ENCODE measurements at regions not wholly inside any gene's neighbourhood (a gene's known extent, or its start where the extent isn't known, plus 50 kb on each side); places are given as distances from the start of the nearest gene placed in this dataset.

DNA sequence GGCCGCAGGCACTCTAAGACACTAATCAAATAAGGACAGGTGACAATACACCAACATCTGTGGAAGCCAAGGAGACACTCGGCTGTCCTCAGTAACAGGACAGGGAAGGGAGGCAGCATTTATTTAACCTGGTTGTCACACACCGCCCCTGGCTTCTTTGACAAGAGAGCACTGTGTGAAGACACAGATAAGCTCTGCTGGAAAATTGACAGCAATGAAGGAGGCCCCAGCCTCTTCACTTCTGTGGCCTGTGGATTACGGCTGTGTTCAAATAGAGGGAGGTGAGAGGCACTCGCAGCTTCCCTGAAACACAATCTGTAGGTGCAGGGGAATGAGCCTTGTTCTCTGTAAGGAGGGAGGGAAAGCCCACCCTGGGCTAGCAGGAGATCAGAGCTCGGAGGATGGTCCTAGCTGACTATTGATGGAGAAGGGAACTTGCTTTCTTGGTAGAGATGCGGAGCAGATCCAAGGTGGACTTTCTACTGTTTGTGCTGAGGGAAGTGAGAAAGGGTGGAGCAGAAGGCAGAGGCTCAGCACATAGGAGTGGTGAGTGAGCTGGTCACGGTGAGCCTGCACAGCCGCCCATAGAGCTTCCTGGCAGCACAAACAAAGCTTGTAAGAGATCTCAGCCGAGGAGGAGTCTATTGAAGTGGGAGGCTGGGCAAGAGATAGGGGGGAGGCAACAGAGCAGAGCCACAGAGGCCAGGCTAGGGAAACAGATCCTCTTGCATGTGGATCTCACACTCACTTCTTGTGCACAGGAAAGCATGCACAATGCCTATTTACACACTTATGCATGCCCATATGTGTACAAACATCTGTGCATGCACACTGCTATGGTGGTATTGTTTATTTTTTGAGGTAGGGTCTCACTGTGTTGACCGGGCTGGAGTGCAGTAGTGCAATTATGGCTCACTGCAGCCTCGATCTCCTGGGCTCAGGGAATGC, 114.6 kb upstream of the THY1 start:
- Mint-ChIP-seq H3K27me3 (peaks cover 15% of the 10 kb centered on the region), H3K36me3 (ENCODE audit: low read depth) (no peaks in the 10 kb centered on the region), H3K4me1 (no peaks in the 10 kb centered on the region), H3K4me3 (no peak overlapping the region), H3K27ac (no peak overlapping the region), H3K9me3 (no peaks in the 10 kb centered on the region)
- no peak for DNase-seq
- CTCF ChIA-PET, result interaction anchor here (1.1 to 1.3 kb wide), 2 partner anchors 57 to 74 kb away, joined by 3 read pairs; no protein-coding TSS in a partner anchor
- POLR2A ChIA-PET, result no interaction called here

DNA sequence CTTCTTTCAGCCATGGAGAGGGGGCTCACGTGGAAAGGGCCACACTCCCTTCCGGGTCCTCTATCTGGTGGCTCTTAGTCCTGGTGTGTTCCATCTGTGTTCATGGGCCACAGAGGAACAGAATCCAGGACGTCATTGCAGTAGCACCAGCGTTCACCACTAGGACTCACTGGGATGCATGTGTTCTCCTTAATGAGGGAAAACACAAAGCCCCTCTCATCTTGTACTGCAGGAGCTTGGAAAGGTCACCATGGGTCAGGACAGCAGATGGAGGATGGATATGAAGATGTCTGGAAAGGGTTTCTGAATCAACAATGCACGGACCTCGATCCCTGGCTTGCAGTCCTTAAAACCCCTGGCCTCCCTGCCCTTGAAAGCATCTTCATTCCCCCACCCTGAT, 113.8 kb upstream of the THY1 start:
- CTCF ChIA-PET, result interaction anchor here (1.1 to 1.3 kb wide), 2 partner anchors 73 to 180 kb away, joined by 3 read pairs; no protein-coding TSS in a partner anchor
- Mint-ChIP-seq H3K4me3 (no peak overlapping the region), H3K9me3 (no peaks in the 10 kb centered on the region), H3K36me3 (ENCODE audit: low read depth) (no peaks in the 10 kb centered on the region), H3K27ac (no peak overlapping the region), H3K4me1 (no peaks in the 10 kb centered on the region), H3K27me3 (peaks cover 15% of the 10 kb centered on the region)
- DNase-seq, result no peak
- POLR2A ChIA-PET, result no interaction called here

GRCh38 chr11:119533921-119534736, 111.2 kb upstream of the THY1 start:
- Mint-ChIP-seq H3K36me3 (ENCODE audit: low read depth) (no peaks in the 10 kb centered on the region), H3K27ac (no peak overlapping the region), H3K4me3 (no peak overlapping the region), H3K9me3 (no peaks in the 10 kb centered on the region), H3K4me1 (no peaks in the 10 kb centered on the region), H3K27me3 (peaks cover 13% of the 10 kb centered on the region)
- peak; percentile 48 for DNase-seq
- ChIA-PET POLR2A (no interaction called here), CTCF (interaction anchor here (0.7 to 1.2 kb wide), 8 partner anchors 8 to 56 kb away, joined by 3 to 9 read pairs (median 3); no protein-coding TSS in a partner anchor)

DNA sequence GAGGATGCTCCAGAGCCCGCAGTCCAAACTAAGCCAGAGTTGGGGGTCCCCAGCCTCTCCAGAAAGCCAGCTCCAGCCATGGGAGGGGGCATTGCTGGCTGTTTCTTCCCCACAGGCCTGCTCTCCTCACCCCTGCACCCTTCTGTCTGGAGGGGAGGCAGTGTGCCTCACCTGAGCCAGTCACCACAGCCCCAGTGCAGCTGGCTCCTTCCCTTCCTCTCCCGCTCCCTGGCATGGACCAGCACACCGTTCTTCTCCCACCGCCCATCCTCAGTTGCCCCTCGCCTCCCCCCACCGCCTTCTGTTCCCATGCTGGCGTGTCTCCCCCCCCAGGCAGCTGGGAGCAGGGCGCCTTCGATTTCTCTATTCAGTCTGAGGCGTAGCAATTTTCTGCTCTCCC, 110.5 kb upstream of the THY1 start:
- Mint-ChIP-seq H3K36me3 (ENCODE audit: low read depth) (no peaks in the 10 kb centered on the region), H3K9me3 (no peaks in the 10 kb centered on the region), H3K4me3 (no peak overlapping the region), H3K27me3 (peaks cover 13% of the 10 kb centered on the region), H3K4me1 (no peaks in the 10 kb centered on the region), H3K27ac (no peak overlapping the region)
- no peak for DNase-seq
- CTCF ChIA-PET, result interaction anchor here (0.9 to 1.2 kb wide), 3 partner anchors 21 to 55 kb away, joined by 3 to 9 read pairs (median 4); no protein-coding TSS in a partner anchor
- POLR2A ChIA-PET, result no interaction called here

DNA sequence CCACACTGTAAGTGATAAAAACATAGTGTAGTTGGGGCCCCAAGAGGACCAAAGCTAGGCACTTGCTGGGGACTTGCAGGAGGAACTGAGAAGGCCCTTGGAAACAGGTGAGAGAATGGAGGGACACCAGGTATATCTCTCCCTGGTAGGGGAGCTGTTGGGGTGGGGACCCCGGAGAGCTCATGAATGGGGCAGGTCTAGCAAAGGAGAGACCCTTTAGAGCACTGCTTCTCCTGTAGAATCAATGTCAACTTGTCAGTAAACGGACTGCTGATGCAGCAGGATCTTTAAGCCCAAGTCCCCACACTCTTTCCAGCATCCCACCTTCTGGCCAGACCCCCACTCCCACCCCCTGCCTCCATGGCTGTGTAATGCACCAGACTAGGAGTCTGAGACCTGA, 109.6 kb upstream of the THY1 start:
- CTCF ChIA-PET, result no interaction called here
- no peak overlapping the region for H3K4me3 Mint-ChIP-seq
- peaks cover 14% of the 10 kb centered on the region for H3K27me3 Mint-ChIP-seq
- H3K9me3 Mint-ChIP-seq, result no peaks in the 10 kb centered on the region
- DNase-seq, result no peak
- POLR2A ChIA-PET, result no interaction called here
- no peak overlapping the region for H3K27ac Mint-ChIP-seq
- H3K4me1 Mint-ChIP-seq, result no peaks in the 10 kb centered on the region
- H3K36me3 Mint-ChIP-seq (ENCODE audit: low read depth), result no peaks in the 10 kb centered on the region

GRCh38 chr11:119531623-119532022, 108.7 kb upstream of the THY1 start:
- Mint-ChIP-seq H3K4me3 (no peak overlapping the region), H3K27ac (no peak overlapping the region), H3K27me3 (peaks cover 15% of the 10 kb centered on the region), H3K9me3 (no peaks in the 10 kb centered on the region), H3K4me1 (no peaks in the 10 kb centered on the region), H3K36me3 (ENCODE audit: low read depth) (no peaks in the 10 kb centered on the region)
- POLR2A ChIA-PET, result no interaction called here
- CTCF ChIA-PET, result no interaction called here
- DNase-seq, result no peak

GRCh38 chr11:119531056-119531455, 108.1 kb upstream of the THY1 start:
- Mint-ChIP-seq H3K4me1 (no peaks in the 10 kb centered on the region), H3K27me3 (peaks cover 15% of the 10 kb centered on the region), H3K9me3 (no peaks in the 10 kb centered on the region), H3K36me3 (ENCODE audit: low read depth) (no peaks in the 10 kb centered on the region), H3K4me3 (no peak overlapping the region), H3K27ac (no peak overlapping the region)
- ChIA-PET CTCF (no interaction called here), POLR2A (no interaction called here)
- DNase-seq, result no peak

GRCh38 chr11:119530509-119530908, 107.5 kb upstream of the THY1 start:
- no peaks in the 10 kb centered on the region for H3K4me1 Mint-ChIP-seq
- H3K36me3 Mint-ChIP-seq (ENCODE audit: low read depth), result no peaks in the 10 kb centered on the region
- peaks cover 14% of the 10 kb centered on the region for H3K27me3 Mint-ChIP-seq
- no peak overlapping the region for H3K27ac Mint-ChIP-seq
- no peak for DNase-seq
- ChIA-PET POLR2A (no interaction called here), CTCF (no interaction called here)
- no peaks in the 10 kb centered on the region for H3K9me3 Mint-ChIP-seq
- no peak overlapping the region for H3K4me3 Mint-ChIP-seq

DNA sequence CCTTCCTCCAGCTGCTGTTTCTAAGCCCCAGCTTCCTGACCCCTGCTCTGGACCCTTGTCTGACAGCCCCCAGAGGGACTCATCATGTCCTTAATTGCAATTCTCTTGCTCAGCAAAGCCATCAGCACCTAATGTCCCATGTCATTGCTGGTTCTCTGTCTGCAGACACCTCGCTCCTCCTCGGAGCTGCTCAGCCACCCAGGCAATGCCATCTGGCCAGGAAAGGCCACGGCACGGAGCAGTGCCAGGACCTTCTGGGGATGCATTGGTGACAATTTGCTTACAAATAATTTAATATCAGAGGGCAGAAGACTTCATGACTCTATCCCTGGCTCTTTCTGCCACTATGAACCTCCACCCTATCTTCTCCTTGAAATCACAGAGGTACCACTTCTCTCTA, 107.0 kb upstream of the THY1 start:
- H3K27me3 Mint-ChIP-seq, result peaks cover 12% of the 10 kb centered on the region
- ChIA-PET POLR2A (no interaction called here), CTCF (no interaction called here)
- no peaks in the 10 kb centered on the region for H3K9me3 Mint-ChIP-seq
- no peak overlapping the region for H3K4me3 Mint-ChIP-seq
- H3K4me1 Mint-ChIP-seq, result no peaks in the 10 kb centered on the region
- no peak overlapping the region for H3K27ac Mint-ChIP-seq
- no peaks in the 10 kb centered on the region for H3K36me3 Mint-ChIP-seq (ENCODE audit: low read depth)
- no peak for DNase-seq

DNA sequence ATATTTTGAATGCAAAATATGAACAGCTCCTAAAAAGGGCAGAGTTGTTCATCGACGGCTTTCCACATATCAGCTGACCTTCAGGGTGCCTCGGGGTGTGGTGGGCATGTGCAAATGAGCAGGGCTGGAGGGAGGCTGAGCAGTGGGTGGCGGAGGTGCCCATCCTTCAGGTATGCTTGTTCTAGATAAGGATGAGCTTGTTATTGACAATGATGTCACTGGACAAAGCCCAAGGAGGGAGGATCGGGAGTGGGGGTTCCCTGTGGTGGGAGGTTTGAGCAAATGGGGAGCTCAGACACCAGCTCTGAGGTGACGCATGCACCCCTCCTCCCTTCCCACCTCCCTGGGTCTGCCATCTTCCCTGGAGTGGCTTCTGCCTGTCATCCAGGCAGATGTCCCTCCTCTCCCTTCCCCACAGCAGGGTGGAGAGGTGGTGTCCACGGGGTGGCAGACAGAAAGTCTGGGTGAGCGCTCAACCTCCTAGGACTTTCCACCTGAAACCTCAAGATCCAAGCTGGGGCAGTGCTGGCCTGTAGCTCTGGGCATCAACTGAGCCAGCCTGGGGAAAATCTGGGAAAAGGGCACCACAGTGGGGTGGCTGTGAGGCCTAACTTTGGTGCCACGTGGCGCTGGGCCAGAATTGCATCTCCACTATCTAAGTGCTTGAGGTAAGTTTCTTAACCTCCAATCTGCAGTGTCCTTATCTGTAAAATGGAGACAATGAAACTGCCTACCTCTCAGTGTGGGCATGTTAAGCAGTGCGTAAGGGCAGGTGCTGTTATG, 106.3 kb upstream of the THY1 start:
- POLR2A ChIA-PET, result no interaction called here
- H3K27ac Mint-ChIP-seq, result no peak overlapping the region
- H3K36me3 Mint-ChIP-seq (ENCODE audit: low read depth), result no peaks in the 10 kb centered on the region
- DNase-seq, result no peak
- no peaks in the 10 kb centered on the region for H3K9me3 Mint-ChIP-seq
- no peak overlapping the region for H3K4me3 Mint-ChIP-seq
- peaks cover 9% of the 10 kb centered on the region for H3K27me3 Mint-ChIP-seq
- CTCF ChIA-PET, result no interaction called here
- H3K4me1 Mint-ChIP-seq, result no peaks in the 10 kb centered on the region

GRCh38 chr11:119525867-119526196, 102.9 kb upstream of the THY1 start:
- H3K9me3 Mint-ChIP-seq, result no peaks in the 10 kb centered on the region
- no peak overlapping the region for H3K27ac Mint-ChIP-seq
- no peaks in the 10 kb centered on the region for H3K4me1 Mint-ChIP-seq
- ChIA-PET CTCF (interaction anchor here (0.5 to 1.7 kb wide), 2 partner anchors 49 to 56 kb away, joined by 3 read pairs; no protein-coding TSS in a partner anchor), POLR2A (no interaction called here)
- no peak for DNase-seq
- no peaks in the 10 kb centered on the region for H3K36me3 Mint-ChIP-seq (ENCODE audit: low read depth)
- H3K27me3 Mint-ChIP-seq, result peaks cover 11% of the 10 kb centered on the region
- H3K4me3 Mint-ChIP-seq, result no peak overlapping the region

GRCh38 chr11:119525180-119525866, 102.4 kb upstream of the THY1 start:
- no peaks in the 10 kb centered on the region for H3K9me3 Mint-ChIP-seq
- H3K4me3 Mint-ChIP-seq, result no peak overlapping the region
- peaks cover 11% of the 10 kb centered on the region for H3K27me3 Mint-ChIP-seq
- POLR2A ChIA-PET, result no interaction called here
- H3K36me3 Mint-ChIP-seq (ENCODE audit: low read depth), result no peaks in the 10 kb centered on the region
- DNase-seq, result no peak
- no peaks in the 10 kb centered on the region for H3K4me1 Mint-ChIP-seq
- CTCF ChIA-PET, result interaction anchor here (0.5 to 1.7 kb wide), 3 partner anchors 50 to 117 kb away, joined by 3 read pairs; no protein-coding TSS in a partner anchor
- no peak overlapping the region for H3K27ac Mint-ChIP-seq

All from activated CD4-positive, alpha-beta memory T cell treated with anti-CD3 and anti-CD28 coated beads, Interleukin-2, amount 10 ng/mL, durations not matched to agents 7 days and 5 days (primary cell).